H1 (cell line): ENCODE measurements at regions not wholly inside any gene's neighbourhood (a gene's known extent, or its start where the extent isn't known, plus 50 kb on each side); places are given as distances from the start of the nearest gene placed in this dataset.

Source experiments
- CBX5 ChIP-seq: fragments of 300-800, 300-1000 bp; sonication (generic); IDR thresholded peaks from 2 replicates; pipeline ENCODE4 v1.7.1; 2016; ENCODE audit warnings: antibody characterized with exemption, low read length, low read depth
- TF ChIP-seq, protein P1 (sequence below): fragments of 300-600 bp; sonication (generic); IDR thresholded peaks from 2 replicates; pipeline ENCODE4 v1.7.1; 2012; ENCODE audit warnings: low read length, moderate library complexity, mild to moderate bottlenecking, inconsistent platforms; ENCODE audit not compliant: insufficient replicate concordance

DNA sequence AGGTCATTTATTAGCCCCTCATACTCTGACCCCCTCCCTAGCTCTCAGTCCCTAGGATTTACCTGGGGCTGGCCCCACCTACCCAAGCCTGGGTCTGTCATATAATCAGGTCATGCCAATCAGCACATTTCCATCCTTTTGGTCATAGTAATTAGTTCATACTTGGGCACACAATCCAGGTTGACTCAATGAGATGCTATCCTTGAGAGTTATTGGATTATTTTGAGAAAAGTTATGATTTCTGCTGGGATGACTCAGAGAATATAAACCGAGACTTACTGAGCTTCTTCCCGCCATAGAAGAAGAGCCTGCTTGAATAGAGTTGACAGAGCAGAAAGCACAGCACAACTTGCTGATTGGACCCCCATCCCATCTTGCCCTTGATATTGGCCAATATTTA, 331.5 kb downstream of the CBLN1 start (continued):
- TF ChIP-seq, protein P1, sequence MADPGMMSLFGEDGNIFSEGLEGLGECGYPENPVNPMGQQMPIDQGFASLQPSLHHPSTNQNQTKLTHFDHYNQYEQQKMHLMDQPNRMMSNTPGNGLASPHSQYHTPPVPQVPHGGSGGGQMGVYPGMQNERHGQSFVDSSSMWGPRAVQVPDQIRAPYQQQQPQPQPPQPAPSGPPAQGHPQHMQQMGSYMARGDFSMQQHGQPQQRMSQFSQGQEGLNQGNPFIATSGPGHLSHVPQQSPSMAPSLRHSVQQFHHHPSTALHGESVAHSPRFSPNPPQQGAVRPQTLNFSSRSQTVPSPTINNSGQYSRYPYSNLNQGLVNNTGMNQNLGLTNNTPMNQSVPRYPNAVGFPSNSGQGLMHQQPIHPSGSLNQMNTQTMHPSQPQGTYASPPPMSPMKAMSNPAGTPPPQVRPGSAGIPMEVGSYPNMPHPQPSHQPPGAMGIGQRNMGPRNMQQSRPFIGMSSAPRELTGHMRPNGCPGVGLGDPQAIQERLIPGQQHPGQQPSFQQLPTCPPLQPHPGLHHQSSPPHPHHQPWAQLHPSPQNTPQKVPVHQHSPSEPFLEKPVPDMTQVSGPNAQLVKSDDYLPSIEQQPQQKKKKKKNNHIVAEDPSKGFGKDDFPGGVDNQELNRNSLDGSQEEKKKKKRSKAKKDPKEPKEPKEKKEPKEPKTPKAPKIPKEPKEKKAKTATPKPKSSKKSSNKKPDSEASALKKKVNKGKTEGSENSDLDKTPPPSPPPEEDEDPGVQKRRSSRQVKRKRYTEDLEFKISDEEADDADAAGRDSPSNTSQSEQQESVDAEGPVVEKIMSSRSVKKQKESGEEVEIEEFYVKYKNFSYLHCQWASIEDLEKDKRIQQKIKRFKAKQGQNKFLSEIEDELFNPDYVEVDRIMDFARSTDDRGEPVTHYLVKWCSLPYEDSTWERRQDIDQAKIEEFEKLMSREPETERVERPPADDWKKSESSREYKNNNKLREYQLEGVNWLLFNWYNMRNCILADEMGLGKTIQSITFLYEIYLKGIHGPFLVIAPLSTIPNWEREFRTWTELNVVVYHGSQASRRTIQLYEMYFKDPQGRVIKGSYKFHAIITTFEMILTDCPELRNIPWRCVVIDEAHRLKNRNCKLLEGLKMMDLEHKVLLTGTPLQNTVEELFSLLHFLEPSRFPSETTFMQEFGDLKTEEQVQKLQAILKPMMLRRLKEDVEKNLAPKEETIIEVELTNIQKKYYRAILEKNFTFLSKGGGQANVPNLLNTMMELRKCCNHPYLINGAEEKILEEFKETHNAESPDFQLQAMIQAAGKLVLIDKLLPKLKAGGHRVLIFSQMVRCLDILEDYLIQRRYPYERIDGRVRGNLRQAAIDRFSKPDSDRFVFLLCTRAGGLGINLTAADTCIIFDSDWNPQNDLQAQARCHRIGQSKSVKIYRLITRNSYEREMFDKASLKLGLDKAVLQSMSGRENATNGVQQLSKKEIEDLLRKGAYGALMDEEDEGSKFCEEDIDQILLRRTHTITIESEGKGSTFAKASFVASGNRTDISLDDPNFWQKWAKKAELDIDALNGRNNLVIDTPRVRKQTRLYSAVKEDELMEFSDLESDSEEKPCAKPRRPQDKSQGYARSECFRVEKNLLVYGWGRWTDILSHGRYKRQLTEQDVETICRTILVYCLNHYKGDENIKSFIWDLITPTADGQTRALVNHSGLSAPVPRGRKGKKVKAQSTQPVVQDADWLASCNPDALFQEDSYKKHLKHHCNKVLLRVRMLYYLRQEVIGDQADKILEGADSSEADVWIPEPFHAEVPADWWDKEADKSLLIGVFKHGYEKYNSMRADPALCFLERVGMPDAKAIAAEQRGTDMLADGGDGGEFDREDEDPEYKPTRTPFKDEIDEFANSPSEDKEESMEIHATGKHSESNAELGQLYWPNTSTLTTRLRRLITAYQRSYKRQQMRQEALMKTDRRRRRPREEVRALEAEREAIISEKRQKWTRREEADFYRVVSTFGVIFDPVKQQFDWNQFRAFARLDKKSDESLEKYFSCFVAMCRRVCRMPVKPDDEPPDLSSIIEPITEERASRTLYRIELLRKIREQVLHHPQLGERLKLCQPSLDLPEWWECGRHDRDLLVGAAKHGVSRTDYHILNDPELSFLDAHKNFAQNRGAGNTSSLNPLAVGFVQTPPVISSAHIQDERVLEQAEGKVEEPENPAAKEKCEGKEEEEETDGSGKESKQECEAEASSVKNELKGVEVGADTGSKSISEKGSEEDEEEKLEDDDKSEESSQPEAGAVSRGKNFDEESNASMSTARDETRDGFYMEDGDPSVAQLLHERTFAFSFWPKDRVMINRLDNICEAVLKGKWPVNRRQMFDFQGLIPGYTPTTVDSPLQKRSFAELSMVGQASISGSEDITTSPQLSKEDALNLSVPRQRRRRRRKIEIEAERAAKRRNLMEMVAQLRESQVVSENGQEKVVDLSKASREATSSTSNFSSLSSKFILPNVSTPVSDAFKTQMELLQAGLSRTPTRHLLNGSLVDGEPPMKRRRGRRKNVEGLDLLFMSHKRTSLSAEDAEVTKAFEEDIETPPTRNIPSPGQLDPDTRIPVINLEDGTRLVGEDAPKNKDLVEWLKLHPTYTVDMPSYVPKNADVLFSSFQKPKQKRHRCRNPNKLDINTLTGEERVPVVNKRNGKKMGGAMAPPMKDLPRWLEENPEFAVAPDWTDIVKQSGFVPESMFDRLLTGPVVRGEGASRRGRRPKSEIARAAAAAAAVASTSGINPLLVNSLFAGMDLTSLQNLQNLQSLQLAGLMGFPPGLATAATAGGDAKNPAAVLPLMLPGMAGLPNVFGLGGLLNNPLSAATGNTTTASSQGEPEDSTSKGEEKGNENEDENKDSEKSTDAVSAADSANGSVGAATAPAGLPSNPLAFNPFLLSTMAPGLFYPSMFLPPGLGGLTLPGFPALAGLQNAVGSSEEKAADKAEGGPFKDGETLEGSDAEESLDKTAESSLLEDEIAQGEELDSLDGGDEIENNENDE = no peak
- TF ChIP-seq CBX5 = no peak
- TF ChIP-seq, all 59 proteins: peak for 0
